PC-9 (cell line): ENCODE measurements at regions not wholly inside any gene's neighbourhood (a gene's known extent, or its start where the extent isn't known, plus 50 kb on each side); places are given as distances from the start of the nearest gene placed in this dataset.

ENCODE experiments used
- BruUV-seq: library from RNA; stranded (reverse); fragments of 400-500 nt; replicated peaks from 2 replicates; lab custom pipeline; 2021; lab: Mats Ljungman, UMichigan
- CTCF ChIA-PET: fragments of 300-600 bp; sonication (Branson Sonifier 250); formaldehyde crosslinking; loops from one replicate; lab custom pipeline; 2022; ENCODE audit warnings: antibody characterized with exemption; lab: Charles Lee
- POLR2A ChIA-PET: fragments of 300-600 bp; sonication (Branson Sonifier 250); formaldehyde crosslinking; loops from one replicate; lab custom pipeline; 2022; ENCODE audit warnings: antibody characterized with exemption; ENCODE audit not compliant: unreplicated experiment; lab: Charles Lee
- DNase-seq, 2 experiments: peaks; one replicate each; pipeline versions ENCODE4 v3.0.0 to v3.0.0-alpha.2; 2015 to 2022; ENCODE audit warnings: mixed read lengths in 1 of 2
- H2AFZ ChIP-seq: fragments of 200-600 bp; sonication (generic); 2 replicates; pipeline ENCODE4 v1.8.1; 2017; ENCODE audit warnings: antibody characterized with exemption
- H3F3A ChIP-seq: fragments of 200-600 bp; sonication (generic); 2 replicates; pipeline ENCODE4 v1.8.1; 2017; ENCODE audit warnings: antibody characterized with exemption, mild to moderate bottlenecking, low read depth; ENCODE audit not compliant: insufficient read depth
- H3K27ac ChIP-seq: fragments of 200-600 bp; sonication (generic); 2 replicates; pipeline ENCODE4 v1.6.1; 2016; ENCODE audit warnings: mixed run types
- H3K27me3 ChIP-seq: fragments of 200-600 bp; sonication (generic); 2 replicates; pipeline ENCODE4 v1.6.1; 2016; ENCODE audit warnings: low read depth, mixed run types; ENCODE audit not compliant: insufficient read depth
- H3K36me3 ChIP-seq: fragments of 200-600 bp; sonication (generic); 2 replicates; pipeline ENCODE4 v1.6.1; 2016; ENCODE audit warnings: low read depth, mixed run types
- H3K4me1 ChIP-seq: fragments of 200-600 bp; sonication (generic); replicated peaks from 2 replicates; pipeline ENCODE4 v1.6.1; 2016; ENCODE audit warnings: mixed run types; ENCODE audit not compliant: insufficient read depth
- H3K4me2 ChIP-seq: fragments of 200-600 bp; sonication (generic); 2 replicates; pipeline ENCODE4 v1.6.1; 2017; ENCODE audit warnings: mixed run types
- H3K4me3 ChIP-seq: fragments of 200-600 bp; sonication (generic); 2 replicates; pipeline ENCODE4 v1.6.1; 2016; ENCODE audit warnings: mixed run types
- H3K79me2 ChIP-seq: fragments of 200-600 bp; sonication (generic); 2 replicates; pipeline ENCODE4 v1.6.1; 2017; ENCODE audit warnings: low read depth, mixed run types
- H3K9me2 ChIP-seq: fragments of 200-600 bp; sonication (generic); 2 replicates; pipeline ENCODE4 v1.8.1; 2017; ENCODE audit warnings: mild to moderate bottlenecking; ENCODE audit not compliant: insufficient read depth
- H3K9me3 ChIP-seq: fragments of 200-600 bp; sonication (generic); 2 replicates; pipeline ENCODE4 v1.8.1; 2016; ENCODE audit warnings: low read depth; ENCODE audit not compliant: insufficient read depth
- H4K20me1 ChIP-seq: fragments of 200-600 bp; sonication (generic); 2 replicates; pipeline ENCODE4 v1.8.1; 2017; ENCODE audit not compliant: insufficient read depth
- CTCF ChIP-seq: fragments of 200-600 bp; sonication (generic); conservative IDR thresholded peaks from 2 replicates; pipeline ENCODE4 v1.6.1; 2017; ENCODE audit warnings: mixed run types, antibody characterized with exemption, mild to moderate bottlenecking, moderate library complexity
- EZH2 ChIP-seq: fragments of 200-600 bp; sonication (generic); IDR thresholded peaks from 2 replicates; pipeline ENCODE4 v1.8.0; 2017; ENCODE audit warnings: antibody characterized with exemption, low read depth
- intact Hi-C: fragments of 100-400 bp; cut with micrococcal nuclease; formaldehyde crosslinking; loops from one replicate; pipeline ENCODE4 v1.10.0; 2022; ENCODE audit not compliant: unreplicated experiment

GRCh38 chr17:73973586-73974409, 229.7 kb upstream of the RPL38 start:
- intact Hi-C loops, result no loop called here

GRCh38 chr17:73974536-73974935, 228.9 kb upstream of the RPL38 start:
- Histone ChIP-seq H3K9me2 (no peaks in the 10 kb centered on the region), H3K4me2 (no peak overlapping the region), H3F3A (no peaks in the 10 kb centered on the region), H3K27me3 (peaks cover 99% of the 10 kb centered on the region), H3K4me1 (no peaks in the 10 kb centered on the region), H3K36me3 (no peaks in the 10 kb centered on the region), H4K20me1 (no peaks in the 10 kb centered on the region; the same call in 1 of the 2 replicates), H3K4me3 (no peak overlapping the region), H2AFZ (no peak overlapping the region), H3K9me3 (no peaks in the 10 kb centered on the region), H3K27ac (no peak overlapping the region), H3K79me2 (no peaks in the 10 kb centered on the region)
- POLR2A ChIA-PET, result no interaction called here
- intact Hi-C loops, result no loop called here
- BruUV-seq, result no TSS peak
- TF ChIP-seq EZH2, result no peak
- TF ChIP-seq CTCF, result no peak
- no peak for DNase-seq
- CTCF ChIA-PET, result no interaction called here

More at GRCh38 chr17:73973586-73974409, 229.7 kb upstream of the RPL38 start:
- H3K9me3 ChIP-seq, result no peaks in the 10 kb centered on the region
- H3K9me2 ChIP-seq, result no peaks in the 10 kb centered on the region
- H3K79me2 ChIP-seq, result no peaks in the 10 kb centered on the region
- BruUV-seq, result no TSS peak
- CTCF ChIA-PET, result no interaction called here
- no peak for DNase-seq
- no peaks in the 10 kb centered on the region for H3K36me3 ChIP-seq
- H3K4me1 ChIP-seq, result no peaks in the 10 kb centered on the region
- peaks cover 99% of the 10 kb centered on the region for H3K27me3 ChIP-seq
- H3F3A ChIP-seq, result no peaks in the 10 kb centered on the region
- no peak for TF ChIP-seq CTCF
- no peak for TF ChIP-seq EZH2
- no peak overlapping the region for H3K27ac ChIP-seq
- POLR2A ChIA-PET, result no interaction called here
- H3K4me3 ChIP-seq, result no peak overlapping the region
- no peaks in the 10 kb centered on the region; the same call in 1 of the 2 replicates for H4K20me1 ChIP-seq
- H3K4me2 ChIP-seq, result no peak overlapping the region
- H2AFZ ChIP-seq, result no peak overlapping the region

- ChIA-PET POLR2A (no interaction called here), CTCF (no interaction called here)
- no peak overlapping the region for H3K27ac ChIP-seq
- H3K79me2 ChIP-seq, result no peaks in the 10 kb centered on the region
- no peaks in the 10 kb centered on the region for H3K9me2 ChIP-seq
- no peak overlapping the region for H3K4me3 ChIP-seq
- H3K36me3 ChIP-seq, result no peaks in the 10 kb centered on the region
- no TSS peak for BruUV-seq
- intact Hi-C loops, result no loop called here
- no peaks in the 10 kb centered on the region; the same call in 1 of the 2 replicates for H4K20me1 ChIP-seq
- peaks cover 99% of the 10 kb centered on the region for H3K27me3 ChIP-seq
- TF ChIP-seq EZH2 (no peak), CTCF (no peak)
- H3F3A ChIP-seq, result no peaks in the 10 kb centered on the region
- H3K9me3 ChIP-seq, result no peaks in the 10 kb centered on the region
- H2AFZ ChIP-seq, result no peak overlapping the region
- no peak for DNase-seq
- H3K4me2 ChIP-seq, result no peak overlapping the region
- no peaks in the 10 kb centered on the region for H3K4me1 ChIP-seq
Measured at GRCh38 chr17:73976147-73976546, 227.3 kb upstream of the RPL38 start.
